AG08396 (cell line): ENCODE measurements at regions not wholly inside any gene's neighbourhood (a gene's known extent, or its start where the extent isn't known, plus 50 kb on each side); places are given as distances from the start of the nearest gene placed in this dataset.

Source experiments
- DNase-seq: peaks from one replicate; pipeline ENCODE4 v3.0.0; 2012; ENCODE audit warnings: low spot score, mixed read lengths

DNA sequence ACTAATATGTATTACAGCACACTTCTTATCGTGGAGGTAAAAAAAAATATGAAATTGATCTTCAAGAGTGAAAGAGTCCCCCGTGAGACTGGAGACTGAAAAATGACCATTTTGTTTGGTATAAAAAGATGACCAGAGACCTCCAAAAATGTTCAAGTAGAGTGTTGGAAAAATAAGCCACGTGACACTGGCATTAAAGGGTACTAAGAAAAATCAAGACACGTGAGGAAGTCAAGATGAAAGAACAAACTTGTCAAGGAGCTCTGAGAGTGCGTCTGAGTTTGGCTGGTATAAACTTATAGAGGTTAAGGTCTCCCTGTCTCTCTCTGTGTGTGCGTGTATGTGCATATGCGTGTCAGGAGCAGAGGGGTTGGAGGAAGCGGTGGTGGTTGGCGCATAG, 362.7 kb upstream of the COBL start:
- DNase-seq = no peak

DNA sequence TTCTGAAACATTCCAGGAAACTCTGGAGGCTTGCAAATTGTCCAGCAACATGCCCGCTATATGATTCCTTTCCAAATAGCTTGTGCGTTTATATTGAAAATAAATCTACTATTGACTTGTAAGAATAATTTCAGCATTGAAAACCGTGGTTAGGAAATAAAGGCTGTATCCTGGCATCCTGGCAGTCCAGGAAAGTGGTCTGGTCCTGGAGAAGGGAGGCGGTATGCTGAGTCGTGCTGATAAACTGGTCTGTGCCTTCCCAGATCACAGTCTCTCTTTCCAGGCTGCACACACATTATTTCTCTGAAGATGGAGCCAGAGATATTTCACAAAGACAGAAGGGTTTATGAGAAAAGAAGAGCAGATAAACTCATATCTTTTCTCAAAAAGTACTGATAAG, 350.1 kb upstream of the COBL start:
- no peak for DNase-seq

DNA sequence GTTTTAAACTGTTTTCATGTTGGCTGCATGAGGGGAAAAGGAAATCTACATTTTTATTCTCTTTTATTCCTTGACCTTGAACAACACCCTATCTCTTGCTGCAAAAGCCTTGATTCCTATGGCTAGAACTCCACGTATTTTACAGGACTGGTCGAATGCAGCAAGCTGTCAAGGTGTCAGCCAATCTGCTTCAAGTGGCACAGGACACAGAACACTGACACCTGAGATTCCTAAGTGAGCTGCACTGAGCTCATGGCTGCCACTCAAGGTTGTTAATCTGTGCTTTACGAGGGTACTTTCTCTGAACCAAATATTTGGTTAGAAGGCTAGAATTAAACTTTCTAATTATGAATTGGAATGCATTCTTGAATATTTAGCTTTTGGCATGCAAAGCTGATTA, 349.7 kb upstream of the COBL start:
- no peak for DNase-seq

DNA sequence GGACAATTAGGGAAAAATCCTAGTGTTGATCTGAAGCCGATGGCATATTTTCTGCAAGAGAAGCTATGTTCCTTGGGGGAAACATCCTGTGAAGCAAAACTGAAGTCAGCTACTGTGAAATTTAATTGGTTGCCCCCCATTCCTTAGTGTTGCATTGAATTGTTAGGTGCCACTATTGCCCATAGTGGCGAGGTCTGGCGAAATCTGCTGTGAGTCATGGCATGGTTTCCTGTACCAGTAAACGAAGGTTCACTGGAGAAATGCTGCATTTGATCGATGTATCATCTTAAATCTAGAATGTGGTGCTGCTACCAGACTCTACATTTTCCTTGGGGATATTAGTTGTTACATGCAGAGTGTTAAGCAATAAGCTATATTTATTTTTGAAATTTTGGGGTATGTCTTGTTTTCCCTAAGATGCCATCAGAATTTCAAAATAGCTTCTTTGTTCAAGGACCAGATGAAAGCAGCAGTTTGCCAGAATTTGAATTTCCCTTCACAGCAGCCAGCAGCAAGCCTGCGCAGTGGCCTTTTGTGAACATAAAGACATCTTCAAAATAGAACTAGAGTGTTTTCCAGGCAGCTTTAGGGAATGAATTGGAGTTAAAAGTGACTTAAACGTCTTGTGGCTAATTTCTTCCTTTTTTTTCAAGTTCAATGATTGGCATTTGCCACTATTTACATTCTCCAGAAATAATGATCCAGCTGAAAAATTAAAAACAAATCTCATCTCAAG, 348.6 kb upstream of the COBL start:
- no peak for DNase-seq

DNA sequence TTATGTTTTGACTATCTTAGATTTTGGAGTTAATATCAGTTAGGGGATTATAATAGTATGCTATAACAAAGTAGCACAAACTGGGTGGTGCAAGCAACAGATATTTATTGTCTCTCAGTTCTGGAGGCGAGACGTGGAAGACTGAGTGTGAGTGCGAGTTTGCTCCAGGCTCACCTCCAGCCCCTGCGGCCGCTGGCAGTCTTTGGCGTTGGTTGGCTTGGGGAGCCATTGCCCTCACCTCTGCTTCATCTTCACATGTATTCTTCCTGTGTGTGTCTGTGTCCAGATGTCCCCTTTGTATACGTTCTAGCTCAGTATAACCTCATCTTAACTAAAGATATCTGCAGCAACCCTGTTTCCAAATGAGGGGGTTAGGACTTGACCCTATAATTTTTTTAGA, 343.9 kb upstream of the COBL start:
- no peak for DNase-seq

DNA sequence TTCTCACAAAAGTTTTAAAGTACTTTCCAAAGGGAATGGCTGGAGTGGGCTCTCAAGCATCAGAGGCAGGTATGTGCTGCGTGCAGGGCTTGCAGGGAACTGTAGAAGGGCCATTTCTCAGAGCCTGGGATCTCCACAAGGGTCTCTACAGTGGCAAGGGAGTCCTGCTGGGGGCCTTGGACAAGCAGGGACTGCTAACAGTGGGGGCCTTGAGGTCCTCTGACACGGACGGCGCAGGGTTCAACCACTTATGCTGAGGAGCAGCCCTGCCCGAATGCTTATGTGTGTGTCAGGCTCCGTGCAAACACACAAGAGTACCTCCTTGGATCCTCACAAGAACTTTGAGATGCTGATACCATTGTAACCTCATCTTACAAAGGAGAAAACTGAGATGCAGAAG, 342.1 kb upstream of the COBL start:
- DNase-seq = no peak

DNA sequence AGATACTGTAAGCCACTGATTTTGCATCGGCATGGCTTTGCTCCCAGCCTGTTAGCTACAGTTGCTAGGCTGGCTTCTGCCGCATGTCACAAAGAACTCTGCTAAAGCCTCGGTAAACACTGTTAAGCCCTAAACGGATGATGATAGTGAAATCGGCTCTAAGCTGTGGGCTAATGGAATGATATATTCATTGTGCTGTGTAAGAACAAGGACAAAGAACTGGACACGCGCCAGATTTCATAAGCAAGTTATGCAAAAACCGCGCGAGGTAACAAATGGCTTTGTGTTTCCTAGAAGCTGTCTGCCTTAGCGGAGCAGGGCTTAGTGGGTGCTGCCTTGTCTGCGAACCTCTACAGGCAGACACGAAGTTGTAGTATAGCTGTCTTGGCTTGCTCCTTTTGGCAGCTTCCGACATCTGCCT, 331.3 kb upstream of the COBL start:
- DNase-seq = no peak

DNA sequence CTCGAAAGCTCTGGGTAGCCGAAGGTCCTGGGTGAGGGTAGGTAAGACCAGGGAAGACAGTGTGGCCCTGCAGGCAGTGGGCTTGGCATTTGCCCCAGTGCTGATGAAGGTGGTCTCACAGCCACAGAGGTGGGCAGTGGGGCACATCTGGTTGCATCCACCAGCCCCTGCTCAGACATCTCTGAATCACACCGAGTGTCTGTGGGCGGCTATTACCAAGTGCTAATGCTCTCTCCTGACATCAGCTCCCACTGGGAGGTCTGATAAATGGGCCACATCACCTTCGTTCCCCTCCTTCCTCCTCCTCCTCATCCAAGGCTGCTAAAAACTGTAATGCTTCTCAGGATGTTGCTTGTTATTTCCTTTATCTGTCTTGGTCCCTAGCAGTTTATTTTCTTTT, 330.9 kb upstream of the COBL start:
- no peak for DNase-seq

DNA sequence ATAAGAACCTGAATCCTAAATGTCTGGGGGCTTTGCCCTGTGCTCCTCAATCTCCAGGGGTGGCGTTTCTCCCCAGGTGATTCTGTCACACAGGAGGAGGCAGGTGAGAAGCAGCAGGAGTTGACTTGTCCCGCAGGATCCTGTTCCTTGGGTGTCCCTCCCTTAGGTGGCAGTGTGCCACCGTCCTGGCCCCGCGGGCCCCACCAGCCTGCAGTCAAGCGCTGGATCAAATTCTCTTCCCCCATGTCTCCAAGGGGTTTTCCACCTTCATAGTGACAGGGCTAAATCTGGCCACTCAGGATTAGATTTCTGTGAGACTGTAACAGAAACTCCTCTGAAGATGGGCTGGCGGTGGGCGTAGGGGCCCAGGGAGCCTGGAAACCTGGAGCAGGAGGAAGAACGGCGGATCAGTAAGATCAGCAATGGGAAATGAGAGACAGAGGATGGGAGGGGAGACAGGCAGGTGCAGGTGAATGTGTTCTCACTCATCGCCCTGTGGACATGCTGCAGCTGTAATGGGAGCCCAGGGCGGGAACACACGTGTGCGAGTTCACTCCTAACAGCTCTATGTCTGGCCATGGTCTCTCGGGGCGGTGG, 329.2 kb upstream of the COBL start:
- no peak for DNase-seq

DNA sequence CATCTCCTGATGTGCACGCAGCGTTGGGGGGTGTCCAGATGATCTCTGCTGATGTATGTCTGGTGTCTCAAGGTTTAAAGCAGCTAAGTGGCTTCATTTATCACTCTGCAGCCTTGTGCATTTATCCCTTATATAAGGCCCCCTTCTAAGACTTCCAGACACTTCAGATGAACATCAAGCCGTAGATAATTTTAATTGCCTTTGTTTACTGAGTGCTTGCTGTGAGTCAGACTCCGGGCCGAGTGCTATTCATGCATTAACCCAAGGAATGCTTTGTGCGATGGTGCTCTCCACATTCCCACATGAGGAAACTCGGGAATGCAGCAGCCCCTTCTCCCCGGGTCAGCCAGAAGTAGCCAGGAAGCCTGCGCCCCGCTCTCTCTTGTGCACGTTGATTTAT, 328.6 kb upstream of the COBL start:
- no peak for DNase-seq

DNA sequence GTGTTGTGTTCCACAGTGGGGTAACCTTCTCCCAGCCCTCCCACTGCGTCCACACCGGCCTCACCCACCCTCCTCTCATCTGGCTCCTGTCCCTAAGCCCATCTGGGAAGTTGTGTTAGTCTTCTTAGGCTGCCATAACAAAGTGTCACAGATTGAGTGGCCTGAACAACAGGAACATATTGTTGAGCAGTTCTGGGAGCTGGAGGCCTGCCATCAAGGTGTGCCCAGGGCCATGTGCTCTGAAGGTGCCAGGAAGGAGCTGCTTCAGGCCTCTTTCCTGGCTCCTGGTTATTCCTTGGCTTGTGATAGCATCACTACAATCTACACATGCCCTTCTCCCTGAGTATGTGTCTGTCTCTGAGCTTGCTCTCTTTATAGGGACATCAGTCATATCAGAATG, 327.6 kb upstream of the COBL start:
- no peak for DNase-seq

DNA sequence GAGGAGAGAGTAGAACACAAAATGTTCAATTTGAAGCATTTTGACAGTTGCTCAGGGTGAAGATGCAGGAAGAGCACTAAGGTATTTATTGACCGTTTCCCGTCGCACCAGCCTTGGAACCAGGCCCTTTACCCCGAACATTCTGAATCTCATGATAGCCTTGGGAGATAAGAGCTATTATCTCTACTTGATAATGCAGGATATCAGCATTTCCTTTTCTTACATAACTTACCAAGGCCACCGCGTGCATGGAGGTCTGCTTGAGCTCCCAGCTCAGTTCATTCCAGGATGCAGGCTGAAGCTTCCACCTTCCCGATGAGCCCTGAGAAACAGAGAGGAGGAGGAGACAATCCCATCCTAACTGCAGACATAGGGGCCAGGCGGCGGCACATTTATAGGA, 324.2 kb upstream of the COBL start:
- no peak for DNase-seq

DNA sequence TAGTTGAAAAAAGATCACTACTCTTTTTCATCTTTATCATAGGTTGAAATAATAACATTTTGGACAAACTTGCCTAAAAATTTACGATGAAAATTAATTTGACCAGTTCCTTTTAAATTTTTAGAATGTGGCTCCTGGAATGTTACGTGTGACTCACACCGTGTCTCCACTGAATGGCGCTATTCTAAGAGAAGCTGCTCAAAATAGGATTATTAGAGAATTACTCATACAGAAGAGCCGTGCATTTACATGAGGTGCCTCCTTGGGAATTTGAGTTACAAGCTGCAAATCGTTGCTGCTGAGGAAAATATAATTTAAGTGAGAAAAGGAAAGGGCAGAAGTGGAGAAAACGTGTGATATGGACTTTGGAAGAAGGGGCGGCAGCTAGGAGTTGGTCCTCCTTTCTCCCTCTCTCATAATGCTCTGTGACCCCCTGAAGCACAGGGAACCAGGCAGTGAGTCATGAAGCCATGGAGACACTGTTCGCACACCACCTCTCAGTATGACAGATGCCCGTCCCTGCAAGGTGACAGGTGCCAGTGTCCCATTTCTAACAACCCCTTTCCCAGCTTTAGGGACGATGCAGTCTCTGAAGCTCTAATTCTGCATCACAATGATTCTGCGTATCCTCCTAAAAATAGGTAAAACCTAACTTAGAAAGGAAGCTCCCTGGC, 323.2 kb upstream of the COBL start:
- DNase-seq = no peak

DNA sequence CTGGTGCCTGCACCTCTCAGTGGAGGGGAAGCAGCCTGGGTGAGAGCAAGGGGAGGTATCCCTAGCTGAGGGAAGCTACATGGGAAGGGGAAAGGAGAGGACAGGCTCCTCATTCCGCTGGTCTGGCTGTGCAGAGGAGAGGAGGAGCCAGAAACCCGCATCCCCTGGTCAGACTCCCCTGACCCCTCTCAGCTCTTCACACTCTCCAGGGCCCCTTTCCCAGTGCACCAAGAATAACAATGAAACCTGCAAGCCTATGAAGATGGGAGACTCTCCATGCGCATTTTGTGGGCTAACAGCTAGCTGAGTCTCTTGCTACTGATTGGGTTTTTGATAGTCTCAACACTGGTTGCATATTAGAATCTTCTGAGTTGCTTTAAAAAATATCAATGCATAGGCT, 319.9 kb upstream of the COBL start:
- DNase-seq = no peak

DNA sequence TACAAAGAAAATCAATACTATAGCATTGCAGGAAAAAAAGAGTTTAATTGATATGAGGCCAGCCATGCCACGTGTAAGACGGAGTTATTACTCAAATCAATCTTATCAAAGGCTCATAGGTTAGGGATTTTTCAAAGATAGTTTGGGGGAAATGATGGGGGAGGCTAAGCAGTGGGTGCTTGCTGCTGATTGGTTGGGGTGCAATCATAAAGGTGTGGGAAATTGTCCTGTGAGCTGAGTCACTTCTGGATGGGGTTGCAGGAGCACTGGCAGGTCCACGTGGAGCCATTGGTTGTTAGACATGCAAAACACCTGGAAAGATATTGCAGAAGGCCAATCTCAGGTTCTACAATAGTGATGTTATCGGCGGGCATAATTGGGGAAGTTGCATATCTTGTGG, 319.2 kb upstream of the COBL start:
- no peak for DNase-seq

DNA sequence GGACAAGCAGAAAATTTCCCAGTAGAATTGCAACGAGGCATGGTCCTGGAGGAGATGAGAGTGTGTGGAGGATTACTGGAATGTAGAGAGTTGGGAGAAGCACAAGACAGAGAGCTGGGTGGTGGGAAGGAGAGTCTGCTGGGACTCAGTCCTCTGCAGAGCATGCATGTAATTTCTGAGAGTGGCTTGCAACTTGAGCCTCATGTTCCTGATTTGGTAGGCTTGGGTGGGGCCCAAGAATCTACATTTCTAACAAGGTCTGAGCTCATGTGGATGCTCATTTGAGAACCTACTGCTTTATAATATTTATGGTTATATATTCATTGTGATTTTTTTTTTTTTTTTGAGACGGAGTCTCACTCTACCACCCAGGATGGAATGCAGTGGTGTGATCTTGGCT, 317.9 kb upstream of the COBL start:
- no peak for DNase-seq

DNA sequence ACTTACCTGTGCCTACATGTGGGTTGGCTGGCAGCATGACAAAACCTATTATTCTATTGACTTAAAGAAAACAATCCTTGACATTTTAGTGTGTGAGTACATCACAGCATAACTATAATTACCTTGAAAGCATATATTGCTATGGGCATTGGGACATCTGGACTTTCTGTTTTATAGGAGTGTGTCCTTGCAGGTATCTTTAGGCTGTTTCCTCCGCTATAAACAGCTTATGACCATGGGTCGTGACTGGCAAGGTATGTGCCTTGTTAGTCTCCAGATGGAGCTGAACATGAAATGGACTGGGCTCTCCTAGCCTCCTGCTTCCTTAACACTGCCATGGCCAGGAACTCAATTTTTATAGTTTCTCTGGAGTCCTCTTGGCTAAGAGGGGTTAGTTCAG, 317.4 kb upstream of the COBL start:
- no peak for DNase-seq

DNA sequence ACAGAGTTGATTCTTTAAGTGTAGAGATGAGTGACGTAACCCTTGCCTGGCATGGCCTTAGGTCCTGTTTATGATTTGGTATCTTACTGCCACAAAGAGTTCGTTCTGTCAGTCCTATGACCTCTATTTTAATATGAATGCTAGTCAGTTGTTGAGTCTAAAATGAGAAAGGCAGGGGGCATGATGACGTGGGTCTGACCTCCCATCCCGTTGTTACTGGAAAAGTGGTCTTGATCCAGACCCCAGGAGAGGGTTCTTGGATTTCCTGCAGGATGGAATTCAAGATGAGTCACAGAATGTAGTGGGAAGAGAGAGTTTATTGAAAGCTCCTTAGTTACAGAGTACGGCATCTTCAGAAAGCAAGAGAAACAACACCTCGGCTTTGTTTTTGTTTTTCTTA, 317.0 kb upstream of the COBL start:
- DNase-seq = no peak

DNA sequence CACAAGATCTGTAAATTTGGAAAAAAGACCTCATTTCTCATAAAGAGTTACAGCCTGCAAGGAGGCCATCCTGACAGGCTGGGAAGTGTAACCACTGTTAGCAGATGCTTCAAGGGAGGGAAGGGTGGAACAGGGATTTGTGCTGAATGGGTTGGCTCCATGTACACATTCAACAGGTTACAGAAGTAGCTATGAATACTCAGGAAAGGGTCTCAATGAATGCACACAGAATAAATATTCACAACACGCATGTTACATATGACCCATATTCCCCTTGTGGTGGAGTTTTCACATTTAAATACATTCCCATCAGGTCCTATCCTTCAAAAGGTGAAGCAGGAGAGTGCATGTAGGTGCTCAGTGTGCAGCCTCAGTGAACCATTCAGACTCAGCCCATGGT, 316.4 kb upstream of the COBL start:
- DNase-seq = no peak

DNA sequence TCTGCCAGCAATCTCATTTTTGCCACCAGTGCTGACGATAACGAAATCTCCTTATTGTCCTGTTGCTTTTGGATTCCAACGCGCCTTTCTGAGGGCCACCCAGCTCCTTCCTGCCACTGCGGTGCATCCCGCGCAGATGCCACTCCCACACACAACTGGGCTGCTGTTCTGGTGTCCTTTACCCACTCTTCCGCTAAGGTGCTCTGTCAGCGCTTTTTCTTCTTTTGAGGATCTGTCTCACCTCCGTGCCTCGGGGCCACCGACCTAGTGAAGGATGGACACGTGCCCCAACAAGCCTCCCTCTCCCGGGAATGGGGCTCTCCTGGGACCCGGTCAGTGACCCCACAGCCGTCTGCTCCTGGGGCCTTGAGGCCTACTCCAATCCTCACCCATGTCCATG, 314.3 kb upstream of the COBL start:
- no peak for DNase-seq

DNA sequence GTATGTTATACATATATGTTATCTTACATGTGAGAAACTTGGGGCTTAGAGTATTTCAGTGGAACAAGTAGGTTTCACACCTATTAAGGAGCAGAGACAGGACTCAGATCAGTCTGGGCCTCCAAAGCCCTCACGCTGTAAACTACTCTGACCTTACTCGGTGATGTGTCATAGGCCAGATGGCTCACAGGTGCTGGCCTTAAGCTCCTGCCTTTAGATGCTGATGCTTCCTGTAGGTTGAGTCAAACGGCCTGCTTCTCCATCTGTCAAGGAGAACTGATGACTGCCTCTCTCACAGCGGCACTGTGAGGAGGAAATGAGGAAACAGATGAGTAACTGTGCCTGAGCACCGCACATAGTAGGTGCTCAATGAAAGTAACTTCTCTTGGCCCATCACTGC, 312.6 kb upstream of the COBL start:
- no peak for DNase-seq

DNA sequence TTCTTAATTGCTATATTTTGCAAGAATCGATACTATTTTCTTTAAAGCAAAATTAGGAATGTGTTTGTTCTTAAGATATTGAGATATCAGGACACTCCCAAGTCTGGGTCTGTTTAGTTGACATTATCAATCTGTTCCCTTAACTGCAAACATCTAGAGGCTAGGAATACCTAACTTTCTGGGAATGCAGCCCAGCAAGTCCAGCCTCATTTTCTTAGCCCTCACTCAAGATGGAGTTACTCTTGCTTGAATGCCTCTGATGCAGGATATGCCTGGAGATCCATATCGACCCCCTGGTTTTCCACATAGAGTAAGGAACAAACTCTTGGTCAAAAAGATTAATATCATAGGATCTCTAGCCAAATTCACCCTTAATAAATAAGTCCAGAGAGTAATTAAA, 305.3 kb upstream of the COBL start:
- DNase-seq = no peak

DNA sequence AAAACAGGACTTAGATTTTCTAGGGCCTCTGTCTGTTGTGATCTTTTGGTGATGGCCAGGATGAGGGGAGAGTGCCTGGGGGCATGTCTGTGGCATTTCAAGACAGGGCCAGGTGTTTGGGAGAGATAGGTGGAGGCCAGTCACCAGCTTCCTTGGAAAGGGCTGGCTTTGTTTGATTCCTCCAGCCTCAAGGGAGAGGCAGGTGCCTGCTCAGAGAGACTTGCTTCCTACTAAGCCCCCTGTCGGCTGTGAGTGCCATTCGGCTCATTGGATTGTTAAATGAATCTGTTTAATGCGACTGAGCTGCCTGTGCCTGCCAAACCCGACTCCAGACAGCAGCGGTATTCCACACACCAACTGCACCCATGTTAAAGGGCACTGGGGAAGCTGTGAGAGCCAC, 304.1 kb upstream of the COBL start:
- no peak for DNase-seq

DNA sequence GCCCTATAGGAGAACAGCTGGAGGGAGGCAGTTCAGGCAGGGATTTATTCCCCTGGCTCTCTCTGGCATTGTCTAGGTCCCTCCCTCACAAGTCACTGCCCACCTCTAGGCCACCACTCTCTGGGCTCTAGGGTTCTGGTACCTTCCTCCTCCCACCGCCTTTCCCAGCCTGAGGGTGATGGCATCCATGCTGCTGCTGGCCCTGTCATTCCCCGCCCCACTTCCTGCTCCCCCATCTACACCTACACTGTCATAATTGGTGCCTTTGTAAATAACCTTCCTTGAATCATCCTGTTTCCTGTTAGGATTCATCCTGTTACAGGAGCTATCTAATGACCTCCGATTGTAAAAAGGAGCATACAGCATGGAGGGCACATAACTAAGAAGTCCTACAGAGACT, 303.3 kb upstream of the COBL start:
- DNase-seq = no peak
